DOHH2 (cell line): ENCODE measurements at regions not wholly inside any gene's neighbourhood (a gene's known extent, or its start where the extent isn't known, plus 50 kb on each side); places are given as distances from the start of the nearest gene placed in this dataset.

Experiments used
- H3F3A ChIP-seq: fragments of 200-600 bp; sonication (generic), shearing (Covaris generic); 2 replicates; pipeline ENCODE4 v1.6.0; 2016; ENCODE audit warnings: antibody characterized with exemption, mild to moderate bottlenecking; ENCODE audit not compliant: control insufficient read depth, insufficient read depth
- H3K27ac ChIP-seq: fragments of 200-600 bp; sonication (generic); 2 replicates; pipeline ENCODE4 v1.5.1; 2014; ENCODE audit warnings: low read depth, mild to moderate bottlenecking, low read length, moderate library complexity
- H3K27me3 ChIP-seq: fragments of 200-600 bp; sonication (generic); 2 replicates; pipeline ENCODE4 v1.6.1; 2014; ENCODE audit warnings: mild to moderate bottlenecking, low read length, mixed read lengths; ENCODE audit not compliant: control insufficient read depth
- H3K36me3 ChIP-seq: fragments of 200-600 bp; sonication (generic); 2 replicates; pipeline ENCODE4 v1.6.1; 2014; ENCODE audit warnings: mild to moderate bottlenecking, low read length, moderate library complexity, mixed read lengths; ENCODE audit not compliant: control insufficient read depth
- H3K4me1 ChIP-seq: fragments of 200-600 bp; sonication (generic); 2 replicates; pipeline ENCODE4 v1.6.1; 2014; ENCODE audit warnings: mild to moderate bottlenecking, low read length, mixed read lengths; ENCODE audit not compliant: control insufficient read depth
- H3K4me2 ChIP-seq: fragments of 200-600 bp; sonication (generic); 2 replicates; pipeline ENCODE4 v1.6.0; 2014; ENCODE audit warnings: mild to moderate bottlenecking, low read length, moderate library complexity
- H3K4me3 ChIP-seq: fragments of 200-600 bp; sonication (generic); 2 replicates; pipeline ENCODE4 v1.5.1; 2014; ENCODE audit warnings: mild to moderate bottlenecking, low read length, mixed read lengths
- H3K79me2 ChIP-seq: fragments of 200-600 bp; sonication (generic); 2 replicates; pipeline ENCODE4 v1.6.1; 2014; ENCODE audit warnings: mild to moderate bottlenecking, low read length, mixed read lengths; ENCODE audit not compliant: control insufficient read depth
- H3K9me2 ChIP-seq: fragments of 200-600 bp; sonication (generic); replicated peaks from 2 replicates; pipeline ENCODE4 v1.6.1; 2014; ENCODE audit warnings: mild to moderate bottlenecking, low read length, mixed read lengths; ENCODE audit not compliant: control insufficient read depth
- H3K9me3 ChIP-seq: fragments of 200-600 bp; sonication (generic); 2 replicates; pipeline ENCODE4 v1.6.1; 2014; ENCODE audit warnings: antibody characterized with exemption, low read length, mixed read lengths; ENCODE audit not compliant: control insufficient read depth, insufficient read depth
- H4K20me1 ChIP-seq: fragments of 200-600 bp; sonication (generic); 2 replicates; pipeline ENCODE4 v1.6.0; 2014; ENCODE audit warnings: low read depth, mild to moderate bottlenecking, antibody characterized with exemption, low read length, moderate library complexity; ENCODE audit not compliant: control insufficient read depth, insufficient read depth
- CTCF ChIP-seq: fragments of 200-600 bp; sonication (generic); IDR thresholded peaks from one replicate; pipeline ENCODE4 v1.5.1; 2014; ENCODE audit warnings: antibody characterized with exemption, mild to moderate bottlenecking, low read depth, low read length; ENCODE audit not compliant: poor library complexity, severe bottlenecking
- EZH2phosphoT487 ChIP-seq: fragments of 200-600 bp; sonication (generic); IDR thresholded peaks from 2 replicates; pipeline ENCODE4 v1.6.1; 2017; ENCODE audit warnings: borderline replicate concordance, mild to moderate bottlenecking, antibody characterized with exemption, low read length, moderate library complexity, mixed read lengths

- no peaks in the 10 kb centered on the region for H3F3A ChIP-seq
- H3K4me2 ChIP-seq = no peak overlapping the region
- no peaks in the 10 kb centered on the region for H3K9me3 ChIP-seq
- H3K79me2 ChIP-seq = no peaks in the 10 kb centered on the region
- no peaks in the 10 kb centered on the region for H3K27me3 ChIP-seq
- H3K9me2 ChIP-seq = no peaks in the 10 kb centered on the region
- TF ChIP-seq EZH2phosphoT487 = no peak
- TF ChIP-seq CTCF = no peak
- no peak overlapping the region for H3K4me3 ChIP-seq
- H4K20me1 ChIP-seq = no peaks in the 10 kb centered on the region
- H3K4me1 ChIP-seq = no peaks in the 10 kb centered on the region
- no peak overlapping the region for H3K27ac ChIP-seq
- H3K36me3 ChIP-seq = no peaks in the 10 kb centered on the region
Observed at GRCh38 chr4:156569535-156569934, 402.1 kb downstream of the PDGFC start.

- H3K4me1 ChIP-seq = no peaks in the 10 kb centered on the region
- no peaks in the 10 kb centered on the region for H3K36me3 ChIP-seq
- no peaks in the 10 kb centered on the region for H3K9me3 ChIP-seq
- no peaks in the 10 kb centered on the region for H3K9me2 ChIP-seq
- H3K4me2 ChIP-seq = no peak overlapping the region
- no peak for TF ChIP-seq EZH2phosphoT487
- TF ChIP-seq CTCF = no peak
- H4K20me1 ChIP-seq = no peaks in the 10 kb centered on the region
- no peak overlapping the region for H3K4me3 ChIP-seq
- no peaks in the 10 kb centered on the region for H3F3A ChIP-seq
- no peaks in the 10 kb centered on the region for H3K27me3 ChIP-seq
- no peak overlapping the region for H3K27ac ChIP-seq
- H3K79me2 ChIP-seq = no peaks in the 10 kb centered on the region
Observed at GRCh38 chr4:156568484-156568883, 403.1 kb downstream of the PDGFC start.

GRCh38 chr4:156568041-156568440 is 403.6 kb downstream of the PDGFC start:
- no peak overlapping the region for H3K4me2 ChIP-seq
- no peaks in the 10 kb centered on the region for H3K9me2 ChIP-seq
- no peaks in the 10 kb centered on the region for H3F3A ChIP-seq
- H3K9me3 ChIP-seq = no peaks in the 10 kb centered on the region
- no peaks in the 10 kb centered on the region for H4K20me1 ChIP-seq
- TF ChIP-seq CTCF = no peak
- no peaks in the 10 kb centered on the region for H3K36me3 ChIP-seq
- H3K27me3 ChIP-seq = no peaks in the 10 kb centered on the region
- H3K27ac ChIP-seq = no peak overlapping the region
- H3K4me3 ChIP-seq = no peak overlapping the region
- H3K4me1 ChIP-seq = no peaks in the 10 kb centered on the region
- no peaks in the 10 kb centered on the region for H3K79me2 ChIP-seq

GRCh38 chr4:156560701-156561100 is 410.9 kb downstream of the PDGFC start:
- Histone ChIP-seq H3F3A (no peaks in the 10 kb centered on the region), H3K4me3 (no peak overlapping the region), H3K79me2 (no peaks in the 10 kb centered on the region), H3K27me3 (no peaks in the 10 kb centered on the region), H3K9me2 (no peaks in the 10 kb centered on the region), H3K4me1 (no peaks in the 10 kb centered on the region), H3K27ac (no peak overlapping the region), H3K36me3 (no peaks in the 10 kb centered on the region), H4K20me1 (no peaks in the 10 kb centered on the region), H3K9me3 (no peaks in the 10 kb centered on the region), H3K4me2 (no peak overlapping the region)
- TF ChIP-seq CTCF (no peak), EZH2phosphoT487 (no peak)
